ENCODE measurements at regions not wholly inside any gene's neighbourhood (a gene's known extent, or its start where the extent isn't known, plus 50 kb on each side); places are given as distances from the start of the nearest gene placed in this dataset.

DNA sequence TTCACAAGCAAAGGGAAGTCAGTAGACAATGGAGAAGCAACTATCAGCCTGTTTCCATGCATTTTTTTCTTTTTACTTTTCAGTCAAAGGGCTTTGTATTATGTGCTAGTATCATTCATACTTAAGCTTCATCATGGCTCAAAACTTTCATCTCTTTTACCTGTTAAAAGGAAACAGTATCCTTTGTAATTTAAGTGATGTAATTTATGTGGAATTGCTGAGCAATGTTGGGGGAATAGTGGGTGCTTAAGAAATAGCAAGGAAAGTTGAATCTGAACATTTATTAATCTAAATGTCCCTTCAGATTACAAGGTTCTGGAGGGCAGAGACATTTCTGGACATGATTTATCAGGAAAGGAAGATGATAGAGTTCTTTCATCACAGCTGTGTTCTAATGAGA is 915.3 kb downstream of the VRK1 start:
- TF ChIP-seq, protein P1, sequence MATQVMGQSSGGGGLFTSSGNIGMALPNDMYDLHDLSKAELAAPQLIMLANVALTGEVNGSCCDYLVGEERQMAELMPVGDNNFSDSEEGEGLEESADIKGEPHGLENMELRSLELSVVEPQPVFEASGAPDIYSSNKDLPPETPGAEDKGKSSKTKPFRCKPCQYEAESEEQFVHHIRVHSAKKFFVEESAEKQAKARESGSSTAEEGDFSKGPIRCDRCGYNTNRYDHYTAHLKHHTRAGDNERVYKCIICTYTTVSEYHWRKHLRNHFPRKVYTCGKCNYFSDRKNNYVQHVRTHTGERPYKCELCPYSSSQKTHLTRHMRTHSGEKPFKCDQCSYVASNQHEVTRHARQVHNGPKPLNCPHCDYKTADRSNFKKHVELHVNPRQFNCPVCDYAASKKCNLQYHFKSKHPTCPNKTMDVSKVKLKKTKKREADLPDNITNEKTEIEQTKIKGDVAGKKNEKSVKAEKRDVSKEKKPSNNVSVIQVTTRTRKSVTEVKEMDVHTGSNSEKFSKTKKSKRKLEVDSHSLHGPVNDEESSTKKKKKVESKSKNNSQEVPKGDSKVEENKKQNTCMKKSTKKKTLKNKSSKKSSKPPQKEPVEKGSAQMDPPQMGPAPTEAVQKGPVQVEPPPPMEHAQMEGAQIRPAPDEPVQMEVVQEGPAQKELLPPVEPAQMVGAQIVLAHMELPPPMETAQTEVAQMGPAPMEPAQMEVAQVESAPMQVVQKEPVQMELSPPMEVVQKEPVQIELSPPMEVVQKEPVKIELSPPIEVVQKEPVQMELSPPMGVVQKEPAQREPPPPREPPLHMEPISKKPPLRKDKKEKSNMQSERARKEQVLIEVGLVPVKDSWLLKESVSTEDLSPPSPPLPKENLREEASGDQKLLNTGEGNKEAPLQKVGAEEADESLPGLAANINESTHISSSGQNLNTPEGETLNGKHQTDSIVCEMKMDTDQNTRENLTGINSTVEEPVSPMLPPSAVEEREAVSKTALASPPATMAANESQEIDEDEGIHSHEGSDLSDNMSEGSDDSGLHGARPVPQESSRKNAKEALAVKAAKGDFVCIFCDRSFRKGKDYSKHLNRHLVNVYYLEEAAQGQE (IDR thresholded peaks at IDR 0.05; ENCODE audit: borderline replicate concordance) = no peak
- TF ChIP-seq, protein P2, sequence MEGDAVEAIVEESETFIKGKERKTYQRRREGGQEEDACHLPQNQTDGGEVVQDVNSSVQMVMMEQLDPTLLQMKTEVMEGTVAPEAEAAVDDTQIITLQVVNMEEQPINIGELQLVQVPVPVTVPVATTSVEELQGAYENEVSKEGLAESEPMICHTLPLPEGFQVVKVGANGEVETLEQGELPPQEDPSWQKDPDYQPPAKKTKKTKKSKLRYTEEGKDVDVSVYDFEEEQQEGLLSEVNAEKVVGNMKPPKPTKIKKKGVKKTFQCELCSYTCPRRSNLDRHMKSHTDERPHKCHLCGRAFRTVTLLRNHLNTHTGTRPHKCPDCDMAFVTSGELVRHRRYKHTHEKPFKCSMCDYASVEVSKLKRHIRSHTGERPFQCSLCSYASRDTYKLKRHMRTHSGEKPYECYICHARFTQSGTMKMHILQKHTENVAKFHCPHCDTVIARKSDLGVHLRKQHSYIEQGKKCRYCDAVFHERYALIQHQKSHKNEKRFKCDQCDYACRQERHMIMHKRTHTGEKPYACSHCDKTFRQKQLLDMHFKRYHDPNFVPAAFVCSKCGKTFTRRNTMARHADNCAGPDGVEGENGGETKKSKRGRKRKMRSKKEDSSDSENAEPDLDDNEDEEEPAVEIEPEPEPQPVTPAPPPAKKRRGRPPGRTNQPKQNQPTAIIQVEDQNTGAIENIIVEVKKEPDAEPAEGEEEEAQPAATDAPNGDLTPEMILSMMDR (IDR thresholded peaks at IDR 0.05; ENCODE audit: poor library complexity, severe bottlenecking) = no peak
- TF ChIP-seq EZH2 (IDR thresholded peaks at IDR 0.05; ENCODE audit: borderline replicate concordance, insufficient read depth, low read length, poor library complexity, severe bottlenecking) (no peak), MXI1 (conservative IDR thresholded peaks at IDR 0.05; ENCODE audit: poor library complexity, severe bottlenecking) (no peak), EP300 (conservative IDR thresholded peaks at IDR 0.05; ENCODE audit: poor library complexity, severe bottlenecking) (no peak), RAD21 (conservative IDR thresholded peaks at IDR 0.05) (no peak)

Data from neural cell (in vitro differentiated cells).